Cardiac fibroblast (primary cell): ENCODE measurements at regions not wholly inside any gene's neighbourhood (a gene's known extent, or its start where the extent isn't known, plus 50 kb on each side); places are given as distances from the start of the nearest gene placed in this dataset.
A peak's percentile ranks its signal among the peaks of the same experiment; 100 is the strongest.

ENCODE experiments used
- DNase-seq, 2 donors: peaks; one replicate each; pipeline versions ENCODE4 v3.0.0 to v3.0.0-alpha.2; 2010; ENCODE audit warnings: low read depth in 2 of 2
- H3K4me3 ChIP-seq, 2 donors: replicated peaks in 1 of 2; 1 replicate in 1 of 2; 2 replicates in 1 of 2; pipeline ENCODE4 v1.5.1; 2011; ENCODE audit warnings: low read depth in 2 of 2, low read length in 2 of 2, mild to moderate bottlenecking in 2 of 2, moderate library complexity in 1 of 2
- TF ChIP-seq, protein P1 (sequence below): IDR thresholded peaks from one replicate; pipeline ENCODE4 v1.5.1; 2011; ENCODE audit warnings: low read depth, mild to moderate bottlenecking, low read length, inconsistent platforms

DNA sequence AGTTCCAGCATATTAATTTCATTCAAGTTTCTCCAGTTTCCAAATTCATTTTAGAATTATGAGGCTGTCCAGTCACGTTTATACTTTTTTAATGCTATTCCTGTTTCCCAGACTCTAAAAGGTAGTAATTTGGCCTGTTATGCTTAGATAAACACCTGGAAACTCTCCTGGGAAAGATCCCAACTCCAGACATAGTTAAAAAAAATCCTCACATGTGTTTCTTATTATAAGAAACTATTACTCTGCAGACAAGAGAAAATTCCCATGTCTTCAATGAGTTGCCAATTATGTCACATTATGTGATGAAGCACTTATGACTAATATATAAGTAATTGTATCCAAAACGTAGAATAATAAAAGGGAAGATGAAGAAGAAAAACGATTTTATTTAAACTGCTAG, 137.1 kb upstream of the TMC3 start:
- H3K4me3 ChIP-seq, result no peak overlapping the region
- peak; percentile 19 to 53 for DNase-seq
- TF ChIP-seq, protein P1, sequence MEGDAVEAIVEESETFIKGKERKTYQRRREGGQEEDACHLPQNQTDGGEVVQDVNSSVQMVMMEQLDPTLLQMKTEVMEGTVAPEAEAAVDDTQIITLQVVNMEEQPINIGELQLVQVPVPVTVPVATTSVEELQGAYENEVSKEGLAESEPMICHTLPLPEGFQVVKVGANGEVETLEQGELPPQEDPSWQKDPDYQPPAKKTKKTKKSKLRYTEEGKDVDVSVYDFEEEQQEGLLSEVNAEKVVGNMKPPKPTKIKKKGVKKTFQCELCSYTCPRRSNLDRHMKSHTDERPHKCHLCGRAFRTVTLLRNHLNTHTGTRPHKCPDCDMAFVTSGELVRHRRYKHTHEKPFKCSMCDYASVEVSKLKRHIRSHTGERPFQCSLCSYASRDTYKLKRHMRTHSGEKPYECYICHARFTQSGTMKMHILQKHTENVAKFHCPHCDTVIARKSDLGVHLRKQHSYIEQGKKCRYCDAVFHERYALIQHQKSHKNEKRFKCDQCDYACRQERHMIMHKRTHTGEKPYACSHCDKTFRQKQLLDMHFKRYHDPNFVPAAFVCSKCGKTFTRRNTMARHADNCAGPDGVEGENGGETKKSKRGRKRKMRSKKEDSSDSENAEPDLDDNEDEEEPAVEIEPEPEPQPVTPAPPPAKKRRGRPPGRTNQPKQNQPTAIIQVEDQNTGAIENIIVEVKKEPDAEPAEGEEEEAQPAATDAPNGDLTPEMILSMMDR, result no peak

- DNase-seq, result no peak
- H3K4me3 ChIP-seq, result no peak overlapping the region
- TF ChIP-seq, protein P1, result no peak
Measured at GRCh38 chr15:81507831-81508230, 133.8 kb upstream of the TMC3 start.

GRCh38 chr15:81506936-81507335, 132.9 kb upstream of the TMC3 start:
- no peak overlapping the region for H3K4me3 ChIP-seq
- TF ChIP-seq, protein P1, result no peak
- no peak for DNase-seq

GRCh38 chr15:81506071-81506470, 132.1 kb upstream of the TMC3 start:
- no peak for DNase-seq
- TF ChIP-seq, protein P1, result no peak
- no peak overlapping the region for H3K4me3 ChIP-seq

DNA sequence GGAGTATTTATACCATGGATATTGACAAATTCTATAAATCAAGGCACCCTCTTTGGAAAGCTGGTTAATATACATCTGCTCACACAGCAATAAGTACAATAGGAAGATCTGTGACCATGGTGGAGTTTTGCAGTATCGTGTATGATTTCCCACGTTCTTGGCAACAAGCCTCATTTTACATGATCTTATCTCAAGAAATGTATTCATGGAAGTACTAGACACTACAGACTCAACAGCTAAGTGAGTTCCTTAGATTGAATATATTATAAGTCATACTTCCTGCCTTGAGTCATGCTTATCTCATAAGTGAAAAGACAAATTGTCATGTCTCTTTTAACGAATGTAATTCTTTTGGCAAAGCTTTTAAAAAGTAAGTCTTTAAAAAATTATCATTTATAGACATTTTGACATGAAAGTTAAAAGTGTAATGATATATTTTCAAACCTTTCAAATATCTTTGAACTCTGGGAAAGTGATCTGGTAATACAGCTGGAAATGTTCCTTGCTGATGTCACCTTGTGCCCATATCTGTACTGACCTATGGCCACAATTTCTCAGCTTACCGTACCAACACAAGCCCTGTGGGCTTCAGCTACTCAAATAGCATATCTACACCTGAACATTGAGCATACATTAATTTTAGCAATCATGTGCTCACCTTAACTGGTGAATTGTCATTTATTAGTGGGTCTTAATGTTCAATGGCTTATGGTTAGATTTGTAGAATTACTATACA, 130.3 kb upstream of the TMC3 start:
- TF ChIP-seq, protein P1, result no peak
- DNase-seq, result peak; percentile 41 to 66
- no peak overlapping the region for H3K4me3 ChIP-seq

DNA sequence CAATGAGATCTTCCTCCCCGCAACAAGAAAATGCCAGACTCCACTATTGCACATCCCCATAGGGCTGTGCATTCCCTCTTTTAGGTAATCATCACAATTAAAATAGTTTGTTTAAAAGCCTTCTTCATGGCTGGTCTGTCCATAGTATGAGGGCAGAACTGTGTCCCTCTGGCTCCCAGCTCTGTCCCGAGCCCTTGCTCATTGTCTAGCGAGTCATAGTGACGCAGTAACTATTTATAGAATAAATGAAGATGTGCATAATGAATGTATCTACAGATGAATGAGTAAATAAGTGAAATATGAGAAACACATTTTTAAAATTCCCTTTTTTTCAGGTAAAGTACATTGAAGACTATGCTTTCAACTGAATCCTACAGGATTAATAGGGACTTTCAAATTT, 128.4 kb upstream of the TMC3 start:
- no peak overlapping the region for H3K4me3 ChIP-seq
- TF ChIP-seq, protein P1, result no peak
- DNase-seq, result peak in 1 of 2 donors; percentile 17

GRCh38 chr15:81500081-81500480, 126.1 kb upstream of the TMC3 start:
- no peak overlapping the region for H3K4me3 ChIP-seq
- DNase-seq, result no peak
- TF ChIP-seq, protein P1, result no peak
